Rectal smooth muscle tissue (tissue), 1 donor: ENCODE measurements at regions not wholly inside any gene's neighbourhood (a gene's known extent, or its start where the extent isn't known, plus 50 kb on each side); places are given as distances from the start of the nearest gene placed in this dataset.

Experiments
- H3K27ac ChIP-seq: one replicate; pipeline ENCODE4 v1.7.0; 2013; ENCODE audit warnings: low read depth, low read length, inconsistent platforms
- H3K27me3 ChIP-seq: one replicate; pipeline ENCODE4 v1.7.0; 2013; ENCODE audit warnings: low read length; ENCODE audit not compliant: control insufficient read depth, insufficient read depth
- H3K36me3 ChIP-seq: one replicate; pipeline ENCODE4 v1.7.0; 2013; ENCODE audit warnings: low read length; ENCODE audit not compliant: control insufficient read depth, insufficient read depth
- H3K4me1 ChIP-seq: one replicate; pipeline ENCODE4 v1.7.0; 2013; ENCODE audit warnings: low read length; ENCODE audit not compliant: control insufficient read depth, insufficient read depth
- H3K4me3 ChIP-seq: one replicate; pipeline ENCODE4 v1.7.0; 2013; ENCODE audit warnings: low read length
- H3K9ac ChIP-seq: one replicate; pipeline ENCODE4 v1.7.0; 2013; ENCODE audit warnings: low read length

- Histone ChIP-seq H3K36me3 (no peaks in the 10 kb centered on the region), H3K9ac (no peak overlapping the region), H3K27ac (no peak overlapping the region), H3K27me3 (no peaks in the 10 kb centered on the region), H3K4me1 (no peaks in the 10 kb centered on the region), H3K4me3 (no peak overlapping the region)
Measured at GRCh38 chr6:164825386-164825785, 484.0 kb downstream of the C6orf118 start.

- no peak overlapping the region for H3K4me3 ChIP-seq
- no peaks in the 10 kb centered on the region for H3K27me3 ChIP-seq
- no peak overlapping the region for H3K9ac ChIP-seq
- no peaks in the 10 kb centered on the region for H3K4me1 ChIP-seq
- H3K36me3 ChIP-seq = no peaks in the 10 kb centered on the region
- no peak overlapping the region for H3K27ac ChIP-seq
Measured at GRCh38 chr6:164817662-164818061, 491.7 kb downstream of the C6orf118 start.

GRCh38 chr6:164812706-164813105, 496.7 kb downstream of the C6orf118 start:
- Histone ChIP-seq H3K9ac (no peak overlapping the region), H3K36me3 (no peaks in the 10 kb centered on the region), H3K27me3 (no peaks in the 10 kb centered on the region), H3K27ac (no peak overlapping the region), H3K4me3 (no peak overlapping the region), H3K4me1 (no peaks in the 10 kb centered on the region)

GRCh38 chr6:164807125-164807524, 502.3 kb downstream of the C6orf118 start:
- no peaks in the 10 kb centered on the region for H3K27me3 ChIP-seq
- no peak overlapping the region for H3K9ac ChIP-seq
- H3K27ac ChIP-seq = no peak overlapping the region
- H3K36me3 ChIP-seq = no peaks in the 10 kb centered on the region
- no peaks in the 10 kb centered on the region for H3K4me1 ChIP-seq
- H3K4me3 ChIP-seq = no peak overlapping the region

- no peak overlapping the region for H3K4me3 ChIP-seq
- no peak overlapping the region for H3K9ac ChIP-seq
- H3K36me3 ChIP-seq = no peaks in the 10 kb centered on the region
- H3K27ac ChIP-seq = no peak overlapping the region
- H3K27me3 ChIP-seq = no peaks in the 10 kb centered on the region
- H3K4me1 ChIP-seq = no peaks in the 10 kb centered on the region
Measured at GRCh38 chr6:164795056-164795815, 514.2 kb downstream of the C6orf118 start.

- no peaks in the 10 kb centered on the region for H3K27me3 ChIP-seq
- no peak overlapping the region for H3K27ac ChIP-seq
- H3K4me1 ChIP-seq = no peaks in the 10 kb centered on the region
- H3K4me3 ChIP-seq = no peak overlapping the region
- no peaks in the 10 kb centered on the region for H3K36me3 ChIP-seq
- no peak overlapping the region for H3K9ac ChIP-seq
Measured at GRCh38 chr6:164792666-164793065, 516.7 kb downstream of the C6orf118 start.

- H3K27ac ChIP-seq = no peak overlapping the region
- H3K4me3 ChIP-seq = no peak overlapping the region
- no peaks in the 10 kb centered on the region for H3K36me3 ChIP-seq
- no peak overlapping the region for H3K9ac ChIP-seq
- H3K4me1 ChIP-seq = no peaks in the 10 kb centered on the region
- H3K27me3 ChIP-seq = no peaks in the 10 kb centered on the region
Measured at GRCh38 chr6:164791498-164791897, 517.9 kb downstream of the C6orf118 start.

GRCh38 chr6:164763788-164764187, 545.6 kb downstream of the C6orf118 start:
- Histone ChIP-seq H3K27ac (no peak overlapping the region), H3K9ac (no peak overlapping the region), H3K4me1 (no peaks in the 10 kb centered on the region), H3K27me3 (no peaks in the 10 kb centered on the region), H3K36me3 (no peaks in the 10 kb centered on the region), H3K4me3 (no peak overlapping the region)

- no peak overlapping the region for H3K9ac ChIP-seq
- no peaks in the 10 kb centered on the region for H3K27me3 ChIP-seq
Measured at GRCh38 chr6:164757451-164757850, 552.0 kb downstream of the C6orf118 start.

GRCh38 chr6:164756723-164757122, 552.7 kb downstream of the C6orf118 start:
- Histone ChIP-seq H3K9ac (no peak overlapping the region), H3K27me3 (no peaks in the 10 kb centered on the region), H3K36me3 (no peaks in the 10 kb centered on the region), H3K4me3 (no peak overlapping the region), H3K4me1 (no peaks in the 10 kb centered on the region), H3K27ac (no peak overlapping the region)

More at GRCh38 chr6:164757451-164757850, 552.0 kb downstream of the C6orf118 start:
- Histone ChIP-seq H3K4me1 (no peaks in the 10 kb centered on the region), H3K27ac (no peak overlapping the region), H3K36me3 (no peaks in the 10 kb centered on the region), H3K4me3 (no peak overlapping the region)

- Histone ChIP-seq H3K4me3 (no peak overlapping the region), H3K27me3 (no peaks in the 10 kb centered on the region), H3K4me1 (no peaks in the 10 kb centered on the region), H3K9ac (no peak overlapping the region), H3K27ac (no peak overlapping the region), H3K36me3 (no peaks in the 10 kb centered on the region)
Measured at GRCh38 chr6:164756142-164756541, 553.3 kb downstream of the C6orf118 start.

GRCh38 chr6:164753517-164753916, 555.9 kb downstream of the C6orf118 start:
- Histone ChIP-seq H3K9ac (no peak overlapping the region), H3K36me3 (no peaks in the 10 kb centered on the region), H3K4me3 (no peak overlapping the region), H3K4me1 (peaks cover 1% of the 10 kb centered on the region), H3K27me3 (no peaks in the 10 kb centered on the region), H3K27ac (no peak overlapping the region)

- peaks cover 2% of the 10 kb centered on the region for H3K4me1 ChIP-seq
- no peaks in the 10 kb centered on the region for H3K27me3 ChIP-seq
- H3K27ac ChIP-seq = no peak overlapping the region
- no peak overlapping the region for H3K4me3 ChIP-seq
- no peaks in the 10 kb centered on the region for H3K36me3 ChIP-seq
- no peak overlapping the region for H3K9ac ChIP-seq
Measured at GRCh38 chr6:164751395-164751794, 558.0 kb downstream of the C6orf118 start.
